Calu3 (cell line): ENCODE measurements at regions not wholly inside any gene's neighbourhood (a gene's known extent, or its start where the extent isn't known, plus 50 kb on each side); places are given as distances from the start of the nearest gene placed in this dataset.

Experiments used
- BruUV-seq: library from RNA; stranded (reverse); fragments of 400-500 nt; replicated peaks from 2 replicates; lab custom pipeline; 2021; lab: Mats Ljungman, UMichigan
- CTCF ChIA-PET: fragments of 300-600 bp; sonication (Branson Sonifier 250); formaldehyde crosslinking; loops from one replicate; lab custom pipeline; 2022; ENCODE audit warnings: antibody characterized with exemption; lab: Charles Lee
- DNase-seq: peaks from one replicate; pipeline ENCODE4 v3.0.0; 2022
- H3K27ac Mint-ChIP-seq: one replicate; pipeline ENCODE4 v1.8.0; 2022; ENCODE audit warnings: mixed read lengths; ENCODE audit not compliant: unreplicated experiment
- H3K27me3 Mint-ChIP-seq: one replicate; pipeline ENCODE4 v1.8.0; 2022; ENCODE audit warnings: mixed read lengths; ENCODE audit not compliant: unreplicated experiment
- H3K36me3 Mint-ChIP-seq: one replicate; pipeline ENCODE4 v1.8.0; 2022; ENCODE audit warnings: mild to moderate bottlenecking, moderate library complexity, mixed read lengths; ENCODE audit not compliant: insufficient read depth, unreplicated experiment
- H3K4me1 Mint-ChIP-seq: one replicate; pipeline ENCODE4 v1.8.0; 2022; ENCODE audit warnings: mild to moderate bottlenecking, low read depth, mixed read lengths; ENCODE audit not compliant: unreplicated experiment
- H3K4me3 Mint-ChIP-seq: one replicate; pipeline ENCODE4 v1.8.0; 2022; ENCODE audit warnings: mild to moderate bottlenecking, low read depth, moderate library complexity, mixed read lengths; ENCODE audit not compliant: unreplicated experiment
- H3K9me3 Mint-ChIP-seq: one replicate; pipeline ENCODE4 v1.8.0; 2022; ENCODE audit warnings: low read depth, mixed read lengths; ENCODE audit not compliant: unreplicated experiment
- intact Hi-C: fragments of 100-400 bp; cut with micrococcal nuclease; formaldehyde crosslinking; loops from one replicate; pipeline ENCODE4 v1.10.0; 2022; ENCODE audit not compliant: unreplicated experiment
- TF ChIP-seq, protein P1 (sequence below): fragments of 200-600 bp; IDR thresholded peaks from one replicate; pipeline ENCODE4 v1.8.0; 2022; ENCODE audit warnings: antibody characterized with exemption; ENCODE audit not compliant: unreplicated experiment

DNA sequence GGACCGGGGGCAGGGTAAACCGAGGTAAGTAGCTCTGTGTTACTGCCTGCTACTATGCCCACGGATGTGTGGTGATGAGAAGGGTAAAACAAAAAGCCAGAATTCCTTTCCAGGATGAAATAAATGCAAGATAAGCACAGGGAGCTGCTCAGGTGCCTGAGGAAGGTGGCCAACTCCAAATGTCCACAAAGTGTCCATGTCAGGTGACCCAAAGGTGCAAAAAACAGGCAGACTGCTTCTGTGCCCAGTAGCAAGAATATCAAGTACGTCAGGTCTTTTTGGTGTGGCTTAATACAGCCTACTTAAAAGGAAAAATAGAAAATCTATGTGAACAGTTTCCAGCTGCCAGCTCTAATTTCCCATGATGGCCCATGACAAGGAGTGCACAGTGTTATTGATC lies 279.3 kb downstream of the SETD4 start:
- H3K27me3 Mint-ChIP-seq = peaks cover 6% of the 10 kb centered on the region
- no peaks in the 10 kb centered on the region for H3K9me3 Mint-ChIP-seq
- H3K36me3 Mint-ChIP-seq = no peaks in the 10 kb centered on the region
- TF ChIP-seq, protein P1, sequence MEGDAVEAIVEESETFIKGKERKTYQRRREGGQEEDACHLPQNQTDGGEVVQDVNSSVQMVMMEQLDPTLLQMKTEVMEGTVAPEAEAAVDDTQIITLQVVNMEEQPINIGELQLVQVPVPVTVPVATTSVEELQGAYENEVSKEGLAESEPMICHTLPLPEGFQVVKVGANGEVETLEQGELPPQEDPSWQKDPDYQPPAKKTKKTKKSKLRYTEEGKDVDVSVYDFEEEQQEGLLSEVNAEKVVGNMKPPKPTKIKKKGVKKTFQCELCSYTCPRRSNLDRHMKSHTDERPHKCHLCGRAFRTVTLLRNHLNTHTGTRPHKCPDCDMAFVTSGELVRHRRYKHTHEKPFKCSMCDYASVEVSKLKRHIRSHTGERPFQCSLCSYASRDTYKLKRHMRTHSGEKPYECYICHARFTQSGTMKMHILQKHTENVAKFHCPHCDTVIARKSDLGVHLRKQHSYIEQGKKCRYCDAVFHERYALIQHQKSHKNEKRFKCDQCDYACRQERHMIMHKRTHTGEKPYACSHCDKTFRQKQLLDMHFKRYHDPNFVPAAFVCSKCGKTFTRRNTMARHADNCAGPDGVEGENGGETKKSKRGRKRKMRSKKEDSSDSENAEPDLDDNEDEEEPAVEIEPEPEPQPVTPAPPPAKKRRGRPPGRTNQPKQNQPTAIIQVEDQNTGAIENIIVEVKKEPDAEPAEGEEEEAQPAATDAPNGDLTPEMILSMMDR = no peak
- H3K4me1 Mint-ChIP-seq = peaks cover 23% of the 10 kb centered on the region
- CTCF ChIA-PET = no interaction called here
- no peak overlapping the region for H3K27ac Mint-ChIP-seq
- intact Hi-C loops = no loop called here
- H3K4me3 Mint-ChIP-seq = no peak overlapping the region
- no TSS peak for BruUV-seq
- DNase-seq = no peak

DNA sequence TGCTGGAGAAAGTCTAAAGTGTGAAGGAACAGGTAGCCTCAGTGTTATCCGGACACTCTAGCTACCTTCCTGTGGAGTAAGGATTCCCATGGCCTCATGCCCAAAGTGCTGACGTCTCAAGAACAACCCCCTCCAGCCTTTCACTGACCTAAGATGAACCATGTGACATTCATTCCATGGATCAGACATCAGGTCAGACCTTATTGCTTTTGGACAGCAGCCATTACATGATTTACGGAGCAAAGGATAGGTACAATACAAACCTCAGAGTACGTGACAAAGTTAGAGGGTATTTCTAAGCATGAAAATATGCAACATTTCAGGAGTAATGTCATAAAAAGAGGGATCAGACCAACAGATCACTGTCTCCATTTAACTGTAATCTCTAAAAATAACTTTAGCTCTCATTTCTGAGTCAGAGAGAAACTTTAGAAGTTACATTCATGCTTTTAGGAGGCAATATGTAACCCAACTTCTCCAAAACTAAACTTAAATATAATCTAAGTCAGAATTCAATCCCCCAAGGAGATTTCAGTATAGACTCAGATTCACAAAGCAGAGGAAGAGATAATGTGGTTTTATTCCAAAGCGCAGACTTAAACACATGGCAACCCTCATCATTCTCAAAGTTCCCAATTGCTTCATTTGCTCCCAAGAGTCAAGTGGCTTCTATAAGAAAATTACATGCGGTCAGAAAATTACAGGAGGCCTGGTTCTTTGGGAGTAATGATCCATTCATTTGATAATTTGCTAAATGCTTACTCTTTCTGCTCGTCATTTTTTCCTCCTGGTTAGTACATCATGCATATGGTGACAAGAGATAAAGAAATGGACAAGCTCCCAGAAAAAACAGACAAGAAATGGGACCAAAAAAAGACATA lies 280.4 kb downstream of the SETD4 start:
- intact Hi-C loops = no loop called here
- TF ChIP-seq, protein P1 = no peak
- H3K4me3 Mint-ChIP-seq = no peak overlapping the region
- no peak overlapping the region for H3K27ac Mint-ChIP-seq
- DNase-seq = no peak
- H3K9me3 Mint-ChIP-seq = no peaks in the 10 kb centered on the region
- H3K4me1 Mint-ChIP-seq = peaks cover 25% of the 10 kb centered on the region
- no peaks in the 10 kb centered on the region for H3K27me3 Mint-ChIP-seq
- CTCF ChIA-PET = no interaction called here
- no peaks in the 10 kb centered on the region for H3K36me3 Mint-ChIP-seq
- no TSS peak for BruUV-seq

DNA sequence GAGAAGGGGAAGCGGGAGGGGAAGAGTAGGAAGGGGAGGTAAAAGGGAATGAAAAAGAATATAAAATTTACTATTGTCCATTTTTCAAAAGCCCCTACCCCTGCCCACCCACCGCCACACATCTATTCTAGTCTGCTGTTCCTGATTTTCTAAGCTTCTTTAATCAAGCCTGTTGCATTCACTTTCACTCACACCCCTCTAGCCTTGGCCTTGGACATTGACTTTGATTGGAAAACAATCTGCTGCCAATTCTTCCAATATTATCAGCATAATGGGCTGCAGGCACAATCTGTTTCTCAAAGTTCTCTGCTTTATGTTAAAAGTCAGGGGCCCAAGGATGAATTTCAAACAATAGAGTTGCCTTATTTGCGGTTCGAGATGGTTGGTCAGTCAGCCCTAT lies 281.2 kb downstream of the SETD4 start:
- TF ChIP-seq, protein P1 = no peak
- Mint-ChIP-seq H3K4me1 (peaks cover 18% of the 10 kb centered on the region), H3K4me3 (no peak overlapping the region), H3K27me3 (no peaks in the 10 kb centered on the region), H3K27ac (no peak overlapping the region), H3K9me3 (no peaks in the 10 kb centered on the region), H3K36me3 (no peaks in the 10 kb centered on the region)
- CTCF ChIA-PET = no interaction called here
- BruUV-seq = no TSS peak
- no peak for DNase-seq
- intact Hi-C loops = no loop called here

DNA sequence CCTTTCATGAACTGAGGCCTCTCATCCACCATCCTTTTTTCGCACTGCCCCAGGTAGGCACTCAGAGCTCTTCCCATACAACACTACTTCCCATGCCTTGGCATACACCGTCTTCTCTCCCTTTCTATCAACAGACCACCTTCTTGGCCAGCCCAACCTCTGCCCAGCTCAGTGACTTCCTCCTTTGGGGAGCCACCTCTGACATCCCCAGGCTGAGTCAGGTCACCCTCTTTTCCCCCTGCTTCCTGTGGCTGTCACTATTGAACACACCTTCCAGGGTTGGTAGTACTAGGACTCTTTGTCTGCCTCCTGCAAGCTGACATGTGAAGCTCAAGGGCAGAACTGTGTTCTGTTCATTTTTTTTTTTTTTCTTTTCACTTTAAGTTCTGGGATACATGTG lies 283.2 kb downstream of the SETD4 start:
- H3K4me1 Mint-ChIP-seq = peaks cover 18% of the 10 kb centered on the region
- no peak overlapping the region for H3K4me3 Mint-ChIP-seq
- no TSS peak for BruUV-seq
- DNase-seq = no peak
- intact Hi-C loops = no loop called here
- TF ChIP-seq, protein P1 = no peak
- H3K9me3 Mint-ChIP-seq = no peaks in the 10 kb centered on the region
- no peaks in the 10 kb centered on the region for H3K36me3 Mint-ChIP-seq
- no peak overlapping the region for H3K27ac Mint-ChIP-seq
- no peaks in the 10 kb centered on the region for H3K27me3 Mint-ChIP-seq
- CTCF ChIA-PET = no interaction called here
